ENCODE measurements at regions not wholly inside any gene's neighbourhood (a gene's known extent, or its start where the extent isn't known, plus 50 kb on each side); places are given as distances from the start of the nearest gene placed in this dataset.

DNA sequence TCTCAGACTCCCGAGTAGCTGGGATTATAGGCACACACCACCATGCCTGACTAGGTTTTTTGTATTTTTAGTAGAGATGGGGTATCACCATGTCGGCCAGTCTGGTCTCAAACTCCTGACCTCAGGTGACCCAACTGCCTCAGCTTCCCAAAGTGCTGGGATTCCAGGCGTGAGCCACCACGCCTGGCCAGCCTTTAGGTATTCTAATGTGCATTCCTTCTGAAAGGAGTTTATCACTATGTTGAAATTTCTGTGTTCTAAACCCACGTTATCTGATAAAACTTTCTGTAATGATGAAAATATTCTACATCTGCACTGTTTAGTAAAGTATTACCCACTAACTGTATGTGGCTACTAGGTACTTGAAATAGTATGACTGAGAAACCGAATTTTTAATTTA lies 110.6 kb upstream of the IMMP2L start:
- POLR2A ChIA-PET (ENCODE audit: partially characterized antibody) = interaction anchor here (0.7 kb wide), 1 partner anchor 835 kb away, joined by 3 read pairs; no protein-coding TSS in a partner anchor
- Histone ChIP-seq H4K8ac (ENCODE audit: extremely low read depth, insufficient read depth, low read length) (no peak overlapping the region), H2BK15ac (ENCODE audit: low read length) (no peak overlapping the region), H2AK5ac (ENCODE audit: low read depth, low read length) (no peak overlapping the region), H4K91ac (replicated peaks; ENCODE audit: insufficient read length, low read length) (no peak overlapping the region), H2AFZ (ENCODE audit: low read length) (no peak overlapping the region), H2BK20ac (ENCODE audit: low read length) (no peak overlapping the region), H3K4me1 (replicated peaks in 1 of 4; ENCODE audit: control insufficient read depth in 3 of 4, insufficient read depth in 4 of 4, low read length in 3 of 4) (no peaks in the 10 kb centered on the region), H3K23me2 (ENCODE audit: low read depth, low read length) (no peaks in the 10 kb centered on the region), H3K27ac (ENCODE audit: low read depth, low read length) (no peak overlapping the region), H3K9me3 (ENCODE audit: insufficient read depth in 2 of 2, low read depth in 1 of 2, low read length in 1 of 2) (no peaks in the 10 kb centered on the region), H2BK120ac (replicated peaks; ENCODE audit: low read depth, low read length) (no peak overlapping the region), H3K4me2 (ENCODE audit: insufficient read depth in 1 of 2, low read depth in 2 of 2, low read length in 2 of 2) (no peak overlapping the region), H3K79me1 (ENCODE audit: low read depth, low read length) (no peaks in the 10 kb centered on the region), H3K9ac (replicated peaks in 1 of 4; ENCODE audit: extremely low read depth in 1 of 4, low read depth in 3 of 4, low read length in 3 of 4) (no peak overlapping the region), H3K23ac (ENCODE audit: insufficient read length) (no peak overlapping the region), H3K27me3 (replicated peaks in 1 of 4; ENCODE audit: control insufficient read depth in 3 of 4, extremely low read depth in 1 of 4, insufficient read depth in 3 of 4, low read length in 3 of 4) (no peaks in the 10 kb centered on the region), H4K20me1 (replicated peaks in 1 of 2; ENCODE audit: control insufficient read depth in 1 of 2, insufficient read depth in 2 of 2, low read length in 2 of 2) (no peaks in the 10 kb centered on the region), H3K56ac (replicated peaks; ENCODE audit: insufficient read length, low read depth, low read length) (no peak overlapping the region), H3K79me2 (ENCODE audit: control insufficient read depth in 1 of 2, insufficient read depth in 2 of 2, low read length in 2 of 2) (no peaks in the 10 kb centered on the region), H3K18ac (ENCODE audit: extremely low read depth, low read length) (no peak overlapping the region), H3K4ac (replicated peaks; ENCODE audit: insufficient read length, low read depth, low read length) (no peak overlapping the region), H3K4me3 (ENCODE audit: extremely low read depth in 1 of 4, insufficient read depth in 2 of 4, low read depth in 3 of 4, low read length in 4 of 4) (no peak overlapping the region), H3K14ac (ENCODE audit: insufficient read length) (no peak overlapping the region), H4K5ac (ENCODE audit: insufficient read length, low read depth, low read length) (no peak overlapping the region), H2BK12ac (ENCODE audit: low read depth, low read length) (no peak overlapping the region), H2BK5ac (ENCODE audit: low read depth, low read length) (no peak overlapping the region), H3K36me3 (ENCODE audit: control insufficient read depth in 2 of 4, insufficient read depth in 4 of 4, low read length in 3 of 4) (no peaks in the 10 kb centered on the region)
- no peak for FAIRE-seq
- CTCF ChIA-PET (ENCODE audit: partially characterized antibody) = no interaction called here
- TF ChIP-seq SP2 (IDR thresholded peaks at IDR 0.05; ENCODE audit: low read length) = no peak
- no peak for TF ChIP-seq BCL11A (IDR thresholded peaks at IDR 0.05; ENCODE audit: low read depth in 2 of 2, low read length in 2 of 2)
- TF ChIP-seq ZNF274 (IDR thresholded peaks at IDR 0.05; ENCODE audit: borderline replicate concordance, extremely low read depth, low read length) = no peak
- no peak for TF ChIP-seq CEBPB (IDR thresholded peaks at IDR 0.05; ENCODE audit: low read depth, low read length)
- TF ChIP-seq SIX5 (IDR thresholded peaks at IDR 0.05; ENCODE audit: low read depth, low read length) = no peak
- TF ChIP-seq HDAC2 (IDR thresholded peaks at IDR 0.05; ENCODE audit: borderline replicate concordance in 1 of 2, low read depth in 2 of 2, low read length in 2 of 2) = no peak
- no peak for TF ChIP-seq SIRT6 (IDR thresholded peaks at IDR 0.05; ENCODE audit: low read length)
- no peak for TF ChIP-seq CBX5 (IDR thresholded peaks at IDR 0.05; ENCODE audit: low read depth, low read length)
- TF ChIP-seq BRCA1 (IDR thresholded peaks at IDR 0.05; ENCODE audit: low read depth, low read length) = no peak
- TF ChIP-seq RBBP5 (IDR thresholded peaks at IDR 0.05; ENCODE audit: borderline replicate concordance, low read depth, low read length) = no peak
- DNase-seq (ENCODE audit: low read depth in 1 of 2, low spot score in 2 of 2) = no peak
- 87% methylated on average over 6 of the region's 6 CpGs; no CpG with 5 or more reads in 1 of the 2 experiments for WGBS, 2 experiments (ENCODE audit: extremely low coverage in 1 of 2, insufficient coverage in 1 of 2, insufficient read length in 1 of 2, insufficient replicate concordance in 2 of 2, low coverage in 1 of 2, low lambda C conversion rate in 2 of 2, missing lambda C conversion rate in 1 of 2)

Measured in H1 (cell line).